Glutamatergic neuron (in vitro differentiated cells): ENCODE measurements at regions not wholly inside any gene's neighbourhood (a gene's known extent, or its start where the extent isn't known, plus 50 kb on each side); places are given as distances from the start of the nearest gene placed in this dataset.

ENCODE experiments used
- DNase-seq: peaks from one replicate; pipeline ENCODE4 v3.0.0; 2022
- H3K27ac Mint-ChIP-seq: one replicate; pipeline ENCODE4 v1.8.0; 2020; ENCODE audit warnings: mild to moderate bottlenecking, mixed read lengths, inconsistent platforms; ENCODE audit not compliant: unreplicated experiment
- H3K27me3 Mint-ChIP-seq: one replicate; pipeline ENCODE4 v1.8.0; 2020; ENCODE audit warnings: mild to moderate bottlenecking, moderate library complexity, mixed read lengths, inconsistent platforms; ENCODE audit not compliant: unreplicated experiment
- H3K36me3 Mint-ChIP-seq: one replicate; pipeline ENCODE4 v1.8.0; 2020; ENCODE audit warnings: mild to moderate bottlenecking, mixed read lengths, inconsistent platforms; ENCODE audit not compliant: unreplicated experiment
- H3K4me1 Mint-ChIP-seq: one replicate; pipeline ENCODE4 v1.8.0; 2020; ENCODE audit warnings: mild to moderate bottlenecking, low read depth, mixed read lengths, inconsistent platforms; ENCODE audit not compliant: unreplicated experiment
- H3K4me3 Mint-ChIP-seq: one replicate; pipeline ENCODE4 v1.8.0; 2020; ENCODE audit warnings: mild to moderate bottlenecking, mixed read lengths, inconsistent platforms; ENCODE audit not compliant: unreplicated experiment
- H3K9me3 Mint-ChIP-seq: one replicate; pipeline ENCODE4 v1.8.0; 2020; ENCODE audit warnings: mild to moderate bottlenecking, moderate library complexity, mixed read lengths, inconsistent platforms; ENCODE audit not compliant: unreplicated experiment
- CTCF ChIP-seq: fragments of 200-600 bp; sonication (generic); IDR thresholded peaks from one replicate; pipeline ENCODE4 v1.5.0; 2021; ENCODE audit not compliant: partially characterized antibody, unreplicated experiment

GRCh38 chr3:135809021-135809634, 156.4 kb upstream of the PPP2R3A start:
- DNase-seq, result no peak
- Mint-ChIP-seq H3K4me1 (peaks cover 24% of the 10 kb centered on the region), H3K27ac (no peak overlapping the region), H3K4me3 (no peak overlapping the region), H3K36me3 (no peaks in the 10 kb centered on the region), H3K9me3 (peaks cover 2% of the 10 kb centered on the region), H3K27me3 (peaks cover 4% of the 10 kb centered on the region)
- no peak for TF ChIP-seq CTCF

GRCh38 chr3:135811651-135812050, 153.9 kb upstream of the PPP2R3A start:
- no peak for TF ChIP-seq CTCF
- H3K4me3 Mint-ChIP-seq, result peak overlapping the region; percentile 67
- H3K9me3 Mint-ChIP-seq, result peaks cover 2% of the 10 kb centered on the region
- H3K4me1 Mint-ChIP-seq, result peaks cover 24% of the 10 kb centered on the region
- H3K27me3 Mint-ChIP-seq, result peaks cover 4% of the 10 kb centered on the region
- no peaks in the 10 kb centered on the region for H3K36me3 Mint-ChIP-seq
- peak; percentile 62 for DNase-seq
- peak overlapping the region; percentile 88 for H3K27ac Mint-ChIP-seq

GRCh38 chr3:135812057-135812456, 153.5 kb upstream of the PPP2R3A start:
- DNase-seq, result no peak
- TF ChIP-seq CTCF, result no peak
- H3K27ac Mint-ChIP-seq, result peak overlapping the region; percentile 88
- H3K36me3 Mint-ChIP-seq, result no peaks in the 10 kb centered on the region
- peak overlapping the region; percentile 67 for H3K4me3 Mint-ChIP-seq
- peaks cover 2% of the 10 kb centered on the region for H3K9me3 Mint-ChIP-seq
- H3K27me3 Mint-ChIP-seq, result peaks cover 4% of the 10 kb centered on the region
- peaks cover 24% of the 10 kb centered on the region for H3K4me1 Mint-ChIP-seq

- no peak for TF ChIP-seq CTCF
- no peak for DNase-seq
- H3K9me3 Mint-ChIP-seq, result no peaks in the 10 kb centered on the region
- no peak overlapping the region for H3K27ac Mint-ChIP-seq
- H3K4me1 Mint-ChIP-seq, result no peaks in the 10 kb centered on the region
- no peak overlapping the region for H3K4me3 Mint-ChIP-seq
- peaks cover 3% of the 10 kb centered on the region for H3K27me3 Mint-ChIP-seq
- H3K36me3 Mint-ChIP-seq, result no peaks in the 10 kb centered on the region
Measured at GRCh38 chr3:135834465-135834864, 131.1 kb upstream of the PPP2R3A start.

GRCh38 chr3:135837977-135838631, 127.4 kb upstream of the PPP2R3A start:
- H3K36me3 Mint-ChIP-seq, result no peaks in the 10 kb centered on the region
- no peak overlapping the region for H3K4me3 Mint-ChIP-seq

More at GRCh38 chr3:135837977-135838631, 127.4 kb upstream of the PPP2R3A start:
- Mint-ChIP-seq H3K27ac (no peak overlapping the region), H3K27me3 (peaks cover 6% of the 10 kb centered on the region), H3K4me1 (no peaks in the 10 kb centered on the region), H3K9me3 (no peaks in the 10 kb centered on the region)
- DNase-seq, result no peak
- no peak for TF ChIP-seq CTCF
